ENCODE measurements at regions not wholly inside any gene's neighbourhood (a gene's known extent, or its start where the extent isn't known, plus 50 kb on each side); places are given as distances from the start of the nearest gene placed in this dataset.

GRCh38 chr4:80145739-80146138, 51.6 kb upstream of the PRDM8 start:
- DNase-seq, result no peak

GRCh38 chr4:80144676-80145470, 52.4 kb upstream of the PRDM8 start:
- no peak for DNase-seq

DNA sequence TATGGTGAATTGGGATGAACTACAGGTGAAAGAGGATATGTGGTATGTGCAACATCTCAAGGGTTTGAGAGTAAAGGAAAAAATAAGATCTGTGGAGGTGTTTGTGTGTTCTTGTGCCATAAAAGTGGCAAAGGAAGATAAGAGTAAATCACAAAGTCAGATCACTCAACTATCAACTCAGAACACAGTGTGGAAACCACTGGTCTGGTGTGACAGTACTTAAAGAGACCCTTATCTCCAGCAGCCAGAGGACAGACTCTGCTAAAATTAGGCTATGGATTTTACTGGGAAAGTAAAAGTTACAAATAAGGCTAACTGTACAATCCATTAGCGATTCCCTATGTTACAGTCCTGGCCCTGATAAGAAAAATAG, 54.0 kb upstream of the PRDM8 start:
- DNase-seq, result no peak

DNA sequence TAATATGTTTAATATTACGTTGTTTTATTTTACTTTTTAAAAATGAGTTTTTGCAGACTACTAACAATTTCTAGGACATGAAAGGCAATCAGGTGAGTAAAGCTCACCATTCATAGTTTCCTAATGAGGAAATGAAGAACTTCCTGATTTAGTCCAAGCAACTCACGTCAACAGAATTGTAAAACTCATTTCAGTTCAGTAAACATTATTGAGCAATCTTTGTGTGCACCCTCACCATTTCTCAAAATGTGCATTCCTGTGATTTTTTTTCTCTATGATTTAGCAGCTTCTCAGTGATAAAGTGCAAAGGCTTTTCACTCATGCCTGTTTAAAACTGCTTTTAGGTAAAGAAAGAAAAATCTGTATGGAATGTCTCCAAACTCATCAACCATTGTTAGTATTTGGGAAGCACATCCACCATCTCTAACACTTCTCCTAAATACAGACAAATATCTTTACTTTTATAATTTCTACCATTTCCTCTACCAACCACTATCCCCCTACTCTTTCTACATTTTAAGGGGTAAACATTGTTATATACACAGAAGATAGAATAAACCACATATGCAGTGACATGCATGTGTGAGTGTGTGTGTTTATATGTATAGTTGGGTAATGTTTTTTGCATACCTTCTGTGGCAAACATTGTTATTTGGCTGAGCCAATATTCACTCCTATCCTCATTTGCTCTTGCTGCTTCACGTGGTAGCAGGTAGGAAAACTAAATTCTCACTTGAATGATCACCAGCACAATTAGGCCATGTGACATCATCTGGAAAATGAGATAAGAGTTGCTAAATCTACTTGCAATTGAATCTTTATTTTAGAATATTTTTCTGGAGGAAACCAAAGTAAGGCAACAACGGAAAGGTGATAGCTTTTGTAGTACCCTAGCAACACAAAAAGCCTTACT, 54.7 kb upstream of the PRDM8 start:
- DNase-seq, result no peak

DNA sequence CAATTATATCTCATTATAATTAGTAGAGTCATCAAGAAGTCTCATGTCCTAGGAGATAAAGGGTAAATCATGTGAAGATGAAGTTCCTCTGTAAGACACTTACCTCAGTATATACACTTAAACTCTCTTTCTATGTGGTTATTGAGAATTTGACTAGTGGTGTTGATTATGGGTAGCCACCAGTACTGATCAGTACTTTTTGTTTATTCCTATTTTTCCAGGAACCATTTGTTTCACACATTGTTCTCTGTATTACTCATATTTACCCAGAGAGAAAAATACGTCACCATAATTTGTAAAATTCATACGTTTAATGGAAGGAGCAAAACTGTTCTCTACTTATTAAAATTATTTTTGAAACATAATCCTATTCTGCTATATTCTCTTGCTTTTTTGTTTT, 55.8 kb upstream of the PRDM8 start:
- no peak for DNase-seq

- DNase-seq, result no peak
Observed at GRCh38 chr4:80140194-80140593, 57.1 kb upstream of the PRDM8 start.

- DNase-seq, result no peak
Observed at GRCh38 chr4:80139671-80140070, 57.6 kb upstream of the PRDM8 start.

- DNase-seq, result peak; percentile 47
Observed at GRCh38 chr4:80138551-80139538, 58.5 kb upstream of the PRDM8 start.

- DNase-seq, result no peak
Observed at GRCh38 chr4:80137631-80138030, 59.7 kb upstream of the PRDM8 start.

DNA sequence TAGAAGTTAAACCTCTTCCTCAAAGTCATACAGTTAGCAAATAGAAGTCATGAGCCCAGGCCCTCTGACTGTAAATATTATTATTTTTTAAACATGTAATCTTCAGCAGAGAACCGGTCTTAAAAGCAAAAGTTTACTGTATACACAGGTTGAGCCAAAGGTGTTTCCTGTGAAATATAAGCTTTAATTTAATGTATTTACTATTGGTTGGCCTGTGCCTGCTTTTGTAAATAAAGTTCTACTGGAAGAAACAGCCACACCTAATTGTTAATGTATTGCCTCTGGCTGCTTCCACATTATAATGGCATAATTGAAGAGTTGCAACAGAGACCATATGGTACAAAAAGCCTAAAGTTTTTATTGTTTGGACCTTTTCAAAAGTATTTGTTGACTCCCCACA, 61.0 kb upstream of the PRDM8 start:
- no peak for DNase-seq

GRCh38 chr4:80135702-80136058, 61.6 kb upstream of the PRDM8 start:
- DNase-seq, result no peak

DNA sequence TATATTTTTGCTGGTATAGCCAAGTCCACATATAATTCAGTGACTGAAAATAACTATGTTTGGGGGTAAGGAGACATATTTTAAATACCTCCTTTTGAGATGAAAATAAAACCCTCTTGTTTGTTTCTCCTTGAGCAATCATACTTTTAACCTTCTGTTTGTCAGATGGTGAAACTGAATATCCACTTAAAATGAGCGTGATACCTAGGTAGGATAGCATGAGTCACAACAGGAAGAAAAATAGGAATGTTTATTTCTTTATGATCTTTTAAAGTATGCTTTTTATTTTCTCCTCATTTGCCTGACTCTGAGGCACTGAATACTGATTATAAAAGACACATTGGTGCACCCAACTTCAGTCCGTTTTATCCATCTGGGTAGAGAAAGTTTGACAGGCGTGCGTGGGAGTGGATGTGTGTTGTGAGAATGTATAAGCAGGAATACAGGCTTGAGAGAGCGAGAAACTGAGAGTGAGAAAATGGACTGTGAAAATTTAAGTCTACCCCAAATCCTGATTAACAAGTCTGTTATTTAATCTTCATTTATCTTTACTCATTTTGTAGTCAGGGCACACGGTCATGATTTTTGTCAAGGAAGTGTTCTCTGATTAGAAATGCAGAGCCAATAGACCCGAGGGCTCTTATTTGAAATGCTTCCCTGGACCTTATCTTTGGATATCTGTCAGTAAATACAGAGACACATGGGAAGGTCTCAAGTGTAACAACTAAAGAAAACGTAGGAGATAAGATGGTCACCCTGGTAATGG, 62.1 kb upstream of the ANTXR2 start:
- no peak for DNase-seq

DNA sequence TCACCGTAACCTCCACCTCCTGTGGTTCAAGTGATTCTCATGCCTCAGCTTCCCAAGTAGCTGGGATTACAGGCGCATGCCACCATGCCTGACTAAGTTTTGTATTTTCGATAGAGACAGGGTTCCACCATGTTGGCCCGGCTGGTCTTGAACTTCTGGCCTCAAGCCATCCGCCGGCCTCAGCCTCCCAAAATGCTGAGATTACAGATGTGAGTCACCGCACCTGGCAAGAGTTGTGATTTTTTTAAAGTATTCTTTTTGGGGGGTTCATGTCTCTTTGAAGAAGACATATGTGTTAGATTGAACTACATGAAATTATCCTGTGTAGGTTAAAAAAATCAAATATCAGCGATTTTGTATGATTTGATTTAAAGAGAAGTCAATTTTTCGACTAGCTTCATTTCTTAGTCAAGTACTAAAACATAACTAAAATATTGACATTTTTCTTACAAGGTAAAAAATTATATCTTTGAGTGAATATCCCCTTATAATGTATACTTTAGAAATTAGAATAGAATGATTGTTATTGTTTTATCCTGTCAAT, 60.3 kb upstream of the ANTXR2 start:
- no peak for DNase-seq

- no peak for DNase-seq
Observed at GRCh38 chr4:80129785-80130184, 56.8 kb upstream of the ANTXR2 start.

DNA sequence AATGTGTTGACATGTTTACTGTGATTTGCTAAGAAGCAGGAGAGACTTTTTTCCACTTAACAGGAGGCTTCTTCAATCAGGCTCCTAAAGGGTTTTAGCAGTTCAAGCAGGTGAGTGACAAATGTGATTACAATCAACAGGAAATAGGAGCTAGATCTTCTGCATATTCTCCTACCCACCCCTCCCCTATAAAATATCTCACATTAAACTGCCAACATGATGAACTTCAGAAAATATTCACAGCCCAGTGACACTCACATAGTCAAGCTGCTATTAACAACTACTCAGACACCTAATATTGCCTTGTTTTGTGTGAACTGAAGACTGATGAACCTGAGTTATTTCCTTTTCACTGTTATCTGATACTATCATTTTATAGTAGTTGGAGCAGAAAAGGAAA, 55.9 kb upstream of the ANTXR2 start:
- no peak for DNase-seq

- no peak for DNase-seq
Observed at GRCh38 chr4:80127870-80128419, 54.9 kb upstream of the ANTXR2 start.

- DNase-seq, result no peak
Observed at GRCh38 chr4:80126435-80126834, 53.4 kb upstream of the ANTXR2 start.

- peak; percentile 28 for DNase-seq
Observed at GRCh38 chr4:80125252-80126177, 52.5 kb upstream of the ANTXR2 start.

- no peak for DNase-seq
Observed at GRCh38 chr4:80124246-80125211, 51.5 kb upstream of the ANTXR2 start.
